ENCODE measurements at regions not wholly inside any gene's neighbourhood (a gene's known extent, or its start where the extent isn't known, plus 50 kb on each side); places are given as distances from the start of the nearest gene placed in this dataset.

DNA sequence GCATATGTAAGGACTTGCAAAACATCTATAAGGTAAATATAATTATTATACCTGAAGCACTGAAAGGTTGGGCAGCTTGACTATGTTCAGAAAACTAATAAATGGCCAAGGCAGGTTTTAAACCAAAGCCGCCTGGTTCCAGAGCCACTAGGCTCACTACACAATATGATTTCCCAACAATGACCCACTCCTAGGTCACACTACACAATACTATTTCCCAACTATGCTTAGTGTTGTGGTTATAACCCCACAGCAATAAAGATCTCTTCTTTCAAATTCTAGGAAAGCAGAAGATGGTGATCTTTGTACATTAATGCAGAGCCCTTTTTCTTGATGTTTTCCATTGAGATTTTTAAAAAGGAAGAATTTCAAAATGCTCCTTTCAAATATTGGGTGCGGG is 180.4 kb downstream of the CYRIA start:
- Histone ChIP-seq H3K4me3 (ENCODE audit: low read depth in 1 of 5, low read length in 5 of 5) (no peak overlapping the region), H3K4me1 (ENCODE audit: control insufficient read depth in 5 of 5, insufficient read depth in 5 of 5, low read length in 5 of 5) (no peaks in the 10 kb centered on the region), H3K9me3 (ENCODE audit: control insufficient read depth in 5 of 5, low read length in 5 of 5) (no peaks in the 10 kb centered on the region), H3K9ac (ENCODE audit: low read length in 5 of 5) (no peak overlapping the region), H3K36me3 (ENCODE audit: control insufficient read depth in 5 of 5, insufficient read depth in 5 of 5, low read length in 5 of 5) (no peaks in the 10 kb centered on the region), H3K27ac (ENCODE audit: low read depth, low read length) (no peak overlapping the region), H3K27me3 (ENCODE audit: control insufficient read depth in 5 of 5, insufficient read depth in 4 of 5, low read length in 5 of 5) (peaks cover 0 to 2% (median 0%) of the 10 kb centered on the region in 5 donors)

DNA sequence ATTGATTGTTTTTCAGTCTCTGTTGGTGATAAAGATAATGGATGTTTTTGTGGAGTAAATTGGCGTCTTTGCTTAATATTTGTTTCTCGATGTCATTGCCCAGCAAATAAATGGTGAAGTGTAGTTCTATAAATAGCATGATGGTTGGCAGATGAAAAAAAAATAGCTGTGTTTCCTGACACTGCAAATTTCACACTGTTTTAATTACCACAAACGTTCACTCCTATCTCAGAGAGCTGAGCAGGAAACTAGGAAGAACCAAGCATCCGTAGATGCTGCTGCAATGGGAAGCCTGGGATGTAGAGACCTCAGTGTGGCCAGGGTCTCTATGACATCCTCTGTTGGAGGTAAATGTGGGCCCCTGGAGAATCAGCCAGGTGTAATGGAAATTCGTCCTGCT is 183.2 kb downstream of the CYRIA start:
- no peak overlapping the region for H3K9ac ChIP-seq (ENCODE audit: low read length in 5 of 5)
- H3K36me3 ChIP-seq (ENCODE audit: control insufficient read depth in 5 of 5, insufficient read depth in 5 of 5, low read length in 5 of 5): no peaks in the 10 kb centered on the region
- H3K27ac ChIP-seq (ENCODE audit: low read depth, low read length): no peak overlapping the region
- no peak overlapping the region for H3K4me3 ChIP-seq (ENCODE audit: low read depth in 1 of 5, low read length in 5 of 5)
- peaks cover 0 to 5% (median 0%) of the 10 kb centered on the region in 5 donors for H3K27me3 ChIP-seq (ENCODE audit: control insufficient read depth in 5 of 5, insufficient read depth in 4 of 5, low read length in 5 of 5)
- H3K4me1 ChIP-seq (ENCODE audit: control insufficient read depth in 5 of 5, insufficient read depth in 5 of 5, low read length in 5 of 5): no peaks in the 10 kb centered on the region
- no peaks in the 10 kb centered on the region for H3K9me3 ChIP-seq (ENCODE audit: control insufficient read depth in 5 of 5, low read length in 5 of 5)

DNA sequence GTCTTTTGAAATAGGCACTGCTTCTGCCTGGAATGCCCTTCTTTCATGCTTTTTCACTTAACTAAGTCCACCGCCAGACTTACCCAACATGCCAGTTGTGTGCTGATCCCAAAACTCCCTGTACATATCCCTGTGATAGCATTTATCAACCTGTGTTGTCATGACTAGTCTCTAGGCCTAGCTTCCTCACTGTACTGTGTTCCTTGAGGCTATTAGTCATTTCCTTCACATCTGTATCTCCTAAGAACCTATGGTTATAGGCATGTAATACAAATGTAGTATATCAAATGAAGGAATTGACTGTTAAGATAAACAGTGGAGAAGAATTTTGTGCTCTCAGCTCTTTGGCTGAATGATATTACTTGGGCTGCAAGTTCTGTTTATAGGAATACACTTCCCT is 184.3 kb downstream of the CYRIA start:
- Histone ChIP-seq H3K4me3 (ENCODE audit: low read depth in 1 of 5, low read length in 5 of 5) (no peak overlapping the region), H3K9me3 (ENCODE audit: control insufficient read depth in 5 of 5, low read length in 5 of 5) (no peaks in the 10 kb centered on the region), H3K36me3 (ENCODE audit: control insufficient read depth in 5 of 5, insufficient read depth in 5 of 5, low read length in 5 of 5) (no peaks in the 10 kb centered on the region), H3K27me3 (ENCODE audit: control insufficient read depth in 5 of 5, insufficient read depth in 4 of 5, low read length in 5 of 5) (peaks cover 0 to 5% (median 0%) of the 10 kb centered on the region in 5 donors), H3K27ac (ENCODE audit: low read depth, low read length) (no peak overlapping the region), H3K4me1 (ENCODE audit: control insufficient read depth in 5 of 5, insufficient read depth in 5 of 5, low read length in 5 of 5) (no peaks in the 10 kb centered on the region), H3K9ac (ENCODE audit: low read length in 5 of 5) (no peak overlapping the region)

DNA sequence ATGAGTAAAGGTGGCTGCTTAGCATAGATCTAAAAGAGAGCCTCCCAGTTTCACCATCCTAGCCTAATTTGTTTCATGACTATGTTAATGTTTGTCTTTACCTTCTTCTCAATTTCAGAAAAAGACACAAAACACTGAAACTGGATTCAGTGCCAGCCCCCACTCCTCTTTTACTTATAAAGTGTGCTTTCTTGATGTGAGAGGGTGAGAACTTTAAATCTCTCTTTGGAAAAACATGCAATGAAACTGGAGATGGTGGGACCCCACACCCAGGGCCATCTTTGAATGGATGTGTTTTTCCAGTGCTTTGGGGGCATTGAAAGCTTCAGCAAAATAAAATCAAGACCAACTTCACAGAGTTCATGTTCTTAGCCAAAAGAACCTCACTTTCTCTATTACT is 185.9 kb downstream of the CYRIA start:
- Histone ChIP-seq H3K4me3 (ENCODE audit: low read depth in 1 of 5, low read length in 5 of 5) (no peak overlapping the region), H3K9ac (ENCODE audit: low read length in 5 of 5) (no peak overlapping the region), H3K9me3 (ENCODE audit: control insufficient read depth in 5 of 5, low read length in 5 of 5) (no peaks in the 10 kb centered on the region), H3K27me3 (ENCODE audit: control insufficient read depth in 5 of 5, insufficient read depth in 4 of 5, low read length in 5 of 5) (peaks cover 0 to 5% (median 0%) of the 10 kb centered on the region in 5 donors), H3K4me1 (ENCODE audit: control insufficient read depth in 5 of 5, insufficient read depth in 5 of 5, low read length in 5 of 5) (no peaks in the 10 kb centered on the region), H3K36me3 (ENCODE audit: control insufficient read depth in 5 of 5, insufficient read depth in 5 of 5, low read length in 5 of 5) (no peaks in the 10 kb centered on the region), H3K27ac (ENCODE audit: low read depth, low read length) (no peak overlapping the region)

DNA sequence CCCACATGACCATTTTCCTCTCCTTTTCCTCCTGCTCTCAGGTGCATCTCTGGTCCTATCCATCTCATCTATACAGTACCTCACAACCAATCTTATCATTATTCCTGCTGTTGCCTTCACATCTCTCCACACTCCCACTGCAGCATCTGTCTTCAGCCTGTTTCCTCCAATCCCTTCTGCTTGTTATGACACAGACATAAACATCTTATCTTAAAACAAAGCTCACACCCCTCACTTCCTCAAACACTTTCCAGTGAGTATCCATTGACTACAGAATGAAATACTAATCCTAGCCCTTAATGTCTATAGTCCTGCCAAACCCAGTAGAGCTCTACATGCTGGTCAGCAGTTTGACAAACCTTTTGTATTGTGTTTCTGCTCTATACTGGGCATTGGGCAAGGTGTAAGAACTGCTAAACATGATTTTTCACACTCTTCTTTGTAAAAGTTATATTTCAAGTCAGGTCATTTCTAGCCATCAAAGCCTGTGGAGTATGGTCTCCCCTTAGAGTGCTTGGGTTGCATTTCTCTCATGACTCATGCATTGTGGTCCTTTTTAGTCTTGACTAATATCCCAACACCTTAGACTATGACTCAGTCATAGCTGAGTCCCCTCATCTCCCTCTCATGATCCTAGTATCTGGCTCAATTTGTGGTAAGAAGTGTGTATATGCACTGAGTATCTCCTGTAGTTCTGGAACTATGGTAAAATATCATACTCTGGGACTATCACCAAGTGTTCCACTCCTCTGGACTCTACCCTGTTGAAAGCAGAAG is 187.0 kb downstream of the CYRIA start:
- Histone ChIP-seq H3K27ac (ENCODE audit: low read depth, low read length) (no peak overlapping the region), H3K9me3 (ENCODE audit: control insufficient read depth in 5 of 5, low read length in 5 of 5) (no peaks in the 10 kb centered on the region), H3K4me1 (ENCODE audit: control insufficient read depth in 5 of 5, insufficient read depth in 5 of 5, low read length in 5 of 5) (no peaks in the 10 kb centered on the region), H3K36me3 (ENCODE audit: control insufficient read depth in 5 of 5, insufficient read depth in 5 of 5, low read length in 5 of 5) (no peaks in the 10 kb centered on the region), H3K9ac (ENCODE audit: low read length in 5 of 5) (no peak overlapping the region), H3K4me3 (ENCODE audit: low read depth in 1 of 5, low read length in 5 of 5) (no peak overlapping the region), H3K27me3 (ENCODE audit: control insufficient read depth in 5 of 5, insufficient read depth in 4 of 5, low read length in 5 of 5) (peaks cover 0 to 5% (median 0%) of the 10 kb centered on the region in 5 donors)

DNA sequence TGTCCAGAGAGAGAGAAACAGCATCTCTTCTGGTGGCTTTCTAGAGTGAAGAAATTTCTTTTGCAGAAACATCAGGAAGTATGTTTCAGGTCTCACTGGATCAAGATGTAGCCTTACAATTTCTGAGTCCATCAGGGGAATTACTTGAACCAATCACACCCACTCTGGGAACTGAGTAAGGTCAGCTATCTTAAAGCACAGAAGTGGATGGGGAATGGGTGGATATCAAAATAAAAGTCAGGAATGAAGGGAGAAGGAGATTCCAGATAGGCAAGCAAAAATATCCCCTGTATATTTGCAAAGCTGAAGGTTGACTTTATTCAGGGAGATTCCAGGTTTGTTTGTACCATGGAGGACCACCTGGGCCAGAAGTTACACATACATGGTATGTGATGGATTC is 188.0 kb downstream of the CYRIA start:
- no peaks in the 10 kb centered on the region for H3K36me3 ChIP-seq (ENCODE audit: control insufficient read depth in 5 of 5, insufficient read depth in 5 of 5, low read length in 5 of 5)
- H3K27me3 ChIP-seq (ENCODE audit: control insufficient read depth in 5 of 5, insufficient read depth in 4 of 5, low read length in 5 of 5): peaks cover 0 to 5% (median 0%) of the 10 kb centered on the region in 5 donors
- H3K9me3 ChIP-seq (ENCODE audit: control insufficient read depth in 5 of 5, low read length in 5 of 5): no peaks in the 10 kb centered on the region
- H3K4me3 ChIP-seq (ENCODE audit: low read depth in 1 of 5, low read length in 5 of 5): no peak overlapping the region
- H3K4me1 ChIP-seq (ENCODE audit: control insufficient read depth in 5 of 5, insufficient read depth in 5 of 5, low read length in 5 of 5): no peaks in the 10 kb centered on the region
- H3K9ac ChIP-seq (ENCODE audit: low read length in 5 of 5): no peak overlapping the region
- no peak overlapping the region for H3K27ac ChIP-seq (ENCODE audit: low read depth, low read length)

DNA sequence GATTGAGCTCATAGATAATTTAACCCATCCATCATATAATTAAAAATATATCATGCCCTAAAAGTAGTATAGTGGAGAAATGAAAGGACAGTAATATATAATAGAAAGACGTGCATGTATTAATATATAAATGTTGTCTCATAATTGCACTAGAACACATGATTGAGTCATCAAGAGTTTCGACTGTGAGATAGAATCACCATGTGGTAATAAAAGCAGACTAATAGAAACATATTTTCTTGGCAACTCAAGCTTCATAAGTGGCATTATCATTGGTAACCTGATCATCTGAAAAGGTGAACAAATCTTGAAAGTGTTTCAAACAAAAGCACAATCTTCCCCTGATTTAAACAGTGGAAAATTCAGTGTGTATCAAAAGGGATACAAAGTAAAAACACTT is 188.8 kb downstream of the CYRIA start:
- no peaks in the 10 kb centered on the region for H3K4me1 ChIP-seq (ENCODE audit: control insufficient read depth in 5 of 5, insufficient read depth in 5 of 5, low read length in 5 of 5)

DNA sequence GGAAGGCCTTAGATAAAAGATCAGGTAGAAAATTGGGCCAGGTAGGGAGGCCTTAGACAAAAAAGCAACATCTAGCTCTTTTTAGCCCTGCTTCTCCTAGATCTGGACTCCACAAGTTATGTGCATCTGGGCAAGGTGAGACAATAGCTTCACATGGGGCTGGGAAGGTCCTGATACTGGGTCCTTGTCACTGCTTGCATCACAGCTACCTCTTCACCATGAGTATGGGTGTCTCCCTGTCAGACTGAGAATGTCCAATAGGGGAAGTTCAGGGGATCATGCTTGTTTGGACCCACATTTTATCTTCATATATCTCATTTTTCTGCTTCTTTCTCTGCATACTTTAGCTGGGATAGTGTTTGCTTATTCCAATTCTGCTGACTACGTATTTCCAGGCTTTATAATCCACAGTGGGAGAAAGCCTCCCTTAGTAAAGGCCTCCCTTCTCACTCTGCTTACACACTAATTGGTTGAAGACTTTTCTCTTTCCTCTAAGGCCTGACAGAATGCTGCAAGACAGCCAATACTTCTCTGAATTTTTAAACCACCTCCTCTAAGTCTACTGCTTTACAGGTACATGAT is 189.6 kb downstream of the CYRIA start:
- Histone ChIP-seq H3K9me3 (ENCODE audit: control insufficient read depth in 5 of 5, low read length in 5 of 5) (no peaks in the 10 kb centered on the region), H3K4me3 (ENCODE audit: low read depth in 1 of 5, low read length in 5 of 5) (no peak overlapping the region), H3K9ac (ENCODE audit: low read length in 5 of 5) (no peak overlapping the region), H3K4me1 (ENCODE audit: control insufficient read depth in 5 of 5, insufficient read depth in 5 of 5, low read length in 5 of 5) (no peaks in the 10 kb centered on the region), H3K27me3 (ENCODE audit: control insufficient read depth in 5 of 5, insufficient read depth in 4 of 5, low read length in 5 of 5) (peaks cover 0 to 5% (median 0%) of the 10 kb centered on the region in 5 donors), H3K27ac (ENCODE audit: low read depth, low read length) (no peak overlapping the region), H3K36me3 (ENCODE audit: control insufficient read depth in 5 of 5, insufficient read depth in 5 of 5, low read length in 5 of 5) (no peaks in the 10 kb centered on the region)

More for the DNA sequence above, 188.8 kb downstream of the CYRIA start:
- Histone ChIP-seq H3K9ac (ENCODE audit: low read length in 5 of 5) (no peak overlapping the region), H3K36me3 (ENCODE audit: control insufficient read depth in 5 of 5, insufficient read depth in 5 of 5, low read length in 5 of 5) (no peaks in the 10 kb centered on the region), H3K27me3 (ENCODE audit: control insufficient read depth in 5 of 5, insufficient read depth in 4 of 5, low read length in 5 of 5) (peaks cover 0 to 5% (median 0%) of the 10 kb centered on the region in 5 donors), H3K4me3 (ENCODE audit: low read depth in 1 of 5, low read length in 5 of 5) (no peak overlapping the region), H3K27ac (ENCODE audit: low read depth, low read length) (no peak overlapping the region), H3K9me3 (ENCODE audit: control insufficient read depth in 5 of 5, low read length in 5 of 5) (no peaks in the 10 kb centered on the region)

DNA sequence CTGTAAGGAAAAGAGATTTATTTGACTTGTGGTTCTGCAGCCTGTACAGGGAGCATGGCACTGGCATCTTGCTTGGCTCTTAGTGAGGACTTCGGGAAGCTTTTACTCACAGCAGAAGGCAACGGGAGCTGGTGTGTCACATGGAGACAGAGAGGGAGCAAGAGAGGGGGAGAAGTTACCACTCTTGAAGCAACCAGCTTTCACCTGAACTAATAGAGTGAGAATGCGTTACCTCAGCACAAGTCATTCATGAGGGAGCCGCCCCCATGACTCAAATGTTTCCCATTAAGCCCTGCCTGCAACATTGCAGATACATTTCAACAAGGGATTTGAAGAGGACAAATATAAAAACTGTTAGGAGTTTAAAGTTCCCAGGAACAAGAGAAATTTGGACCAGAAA is 190.0 kb downstream of the CYRIA start:
- no peaks in the 10 kb centered on the region for H3K4me1 ChIP-seq (ENCODE audit: control insufficient read depth in 5 of 5, insufficient read depth in 5 of 5, low read length in 5 of 5)
- H3K4me3 ChIP-seq (ENCODE audit: low read depth in 1 of 5, low read length in 5 of 5): no peak overlapping the region
- H3K9me3 ChIP-seq (ENCODE audit: control insufficient read depth in 5 of 5, low read length in 5 of 5): no peaks in the 10 kb centered on the region
- H3K27me3 ChIP-seq (ENCODE audit: control insufficient read depth in 5 of 5, insufficient read depth in 4 of 5, low read length in 5 of 5): peaks cover 0 to 5% (median 0%) of the 10 kb centered on the region in 5 donors
- H3K36me3 ChIP-seq (ENCODE audit: control insufficient read depth in 5 of 5, insufficient read depth in 5 of 5, low read length in 5 of 5): no peaks in the 10 kb centered on the region
- no peak overlapping the region for H3K27ac ChIP-seq (ENCODE audit: low read depth, low read length)
- no peak overlapping the region for H3K9ac ChIP-seq (ENCODE audit: low read length in 5 of 5)

DNA sequence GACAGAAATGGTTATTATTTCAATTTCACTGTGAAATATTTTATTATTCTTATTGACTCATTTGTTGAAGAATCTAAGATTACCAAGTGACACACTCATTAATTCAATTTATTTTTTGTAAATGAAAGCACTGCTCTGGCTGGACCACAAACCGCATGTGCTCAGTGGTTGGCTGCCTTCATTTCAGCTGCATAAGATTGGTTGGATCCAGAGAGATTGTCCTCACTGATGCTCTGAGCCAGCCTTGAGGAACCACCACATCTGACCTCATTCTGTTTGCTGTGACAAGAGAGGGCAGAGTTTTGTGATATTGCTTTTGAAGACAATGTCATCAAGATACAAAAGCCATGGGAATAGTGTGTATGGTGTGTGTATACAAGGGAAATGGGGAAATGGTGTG is 192.1 kb downstream of the CYRIA start:
- peaks cover 0 to 5% (median 0%) of the 10 kb centered on the region in 5 donors for H3K27me3 ChIP-seq (ENCODE audit: control insufficient read depth in 5 of 5, insufficient read depth in 4 of 5, low read length in 5 of 5)
- H3K27ac ChIP-seq (ENCODE audit: low read depth, low read length): no peak overlapping the region
- H3K4me1 ChIP-seq (ENCODE audit: control insufficient read depth in 5 of 5, insufficient read depth in 5 of 5, low read length in 5 of 5): no peaks in the 10 kb centered on the region
- no peak overlapping the region for H3K4me3 ChIP-seq (ENCODE audit: low read depth in 1 of 5, low read length in 5 of 5)
- H3K9me3 ChIP-seq (ENCODE audit: control insufficient read depth in 5 of 5, low read length in 5 of 5): no peaks in the 10 kb centered on the region
- H3K9ac ChIP-seq (ENCODE audit: low read length in 5 of 5): no peak overlapping the region
- H3K36me3 ChIP-seq (ENCODE audit: control insufficient read depth in 5 of 5, insufficient read depth in 5 of 5, low read length in 5 of 5): no peaks in the 10 kb centered on the region
